Cerebellar nuclear complex (tissue), 1 donor: ENCODE measurements at regions not wholly inside any gene's neighbourhood (a gene's known extent, or its start where the extent isn't known, plus 50 kb on each side); places are given as distances from the start of the nearest gene placed in this dataset.

Source experiments
- DNase-seq, 2 experiments: peaks; one replicate each; lab custom pipeline; 2025; lab: John Stamatoyannopoulos, UW

DNA sequence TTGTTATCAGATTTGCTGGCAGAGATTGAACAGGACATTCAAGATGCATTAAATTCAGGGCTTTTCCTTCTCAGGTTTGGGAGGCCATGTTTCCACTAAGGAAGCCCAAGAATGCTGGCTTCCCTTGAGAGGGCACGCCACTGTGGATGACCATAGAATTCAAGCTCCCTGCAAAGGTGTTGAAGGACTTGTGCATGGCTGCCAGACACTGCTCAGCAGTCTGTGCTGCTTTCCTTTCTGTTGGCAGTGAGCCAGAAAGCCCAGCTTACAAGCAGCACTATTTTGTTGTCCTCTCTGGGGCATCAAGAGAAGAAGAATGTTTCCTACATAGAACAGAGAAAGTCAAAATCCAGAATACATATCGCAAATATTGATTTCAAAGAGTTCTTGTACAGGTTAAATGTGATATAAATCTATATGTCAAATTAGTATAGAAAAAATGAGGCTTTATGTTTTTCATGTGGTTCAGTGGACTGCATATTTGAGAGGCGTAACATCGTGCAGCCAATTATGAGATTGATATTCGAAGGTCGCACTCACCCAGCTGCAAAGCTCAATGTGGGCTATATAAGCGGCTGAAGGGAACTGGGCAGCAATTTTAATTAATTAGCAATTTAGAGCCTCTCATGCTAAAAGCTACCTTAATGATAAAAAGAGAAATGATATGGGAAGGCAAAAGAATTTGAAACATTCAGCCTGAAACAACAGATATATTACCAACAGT is 103.1 kb upstream of the ISL1 start:
- DNase-seq = no peak

DNA sequence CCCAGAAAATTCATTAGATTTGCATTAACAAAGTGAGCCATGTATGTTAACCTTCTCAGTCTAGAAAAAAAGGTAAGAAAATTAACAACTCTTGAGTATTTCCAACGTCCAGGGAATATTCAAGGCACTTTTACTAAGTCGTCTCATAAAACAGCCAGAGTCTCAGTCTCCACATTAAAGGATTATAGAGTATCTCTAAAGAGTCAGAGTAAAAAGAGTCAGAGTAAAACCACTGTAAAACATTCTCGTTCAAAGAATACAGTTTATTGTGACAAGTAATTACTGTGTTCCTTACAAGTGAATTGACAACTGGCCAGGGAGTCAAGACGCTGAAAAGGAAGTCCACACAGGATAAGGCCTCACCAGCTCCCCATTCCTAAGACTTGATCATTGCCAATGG is 97.2 kb upstream of the ISL1 start:
- no peak for DNase-seq

DNA sequence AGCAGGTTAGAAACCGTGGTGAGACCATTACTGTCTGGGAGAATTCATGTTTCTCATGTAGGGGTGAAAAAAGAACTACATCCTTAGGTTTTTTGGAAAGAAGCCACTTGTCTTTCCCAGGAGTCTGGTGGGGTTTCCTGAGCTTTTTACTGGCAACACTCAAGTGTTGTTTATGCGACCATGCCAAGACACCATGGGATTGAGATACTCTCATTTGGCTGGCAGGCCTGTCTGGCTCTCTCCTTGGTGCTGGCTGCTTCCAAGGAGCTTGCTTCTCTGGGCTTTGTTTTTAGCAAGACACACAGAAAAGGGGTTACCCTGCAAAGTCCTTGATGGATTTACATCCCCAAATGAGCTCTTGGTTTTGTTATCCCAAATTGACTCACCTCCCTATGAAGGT is 80.9 kb upstream of the ISL1 start:
- no peak for DNase-seq

DNA sequence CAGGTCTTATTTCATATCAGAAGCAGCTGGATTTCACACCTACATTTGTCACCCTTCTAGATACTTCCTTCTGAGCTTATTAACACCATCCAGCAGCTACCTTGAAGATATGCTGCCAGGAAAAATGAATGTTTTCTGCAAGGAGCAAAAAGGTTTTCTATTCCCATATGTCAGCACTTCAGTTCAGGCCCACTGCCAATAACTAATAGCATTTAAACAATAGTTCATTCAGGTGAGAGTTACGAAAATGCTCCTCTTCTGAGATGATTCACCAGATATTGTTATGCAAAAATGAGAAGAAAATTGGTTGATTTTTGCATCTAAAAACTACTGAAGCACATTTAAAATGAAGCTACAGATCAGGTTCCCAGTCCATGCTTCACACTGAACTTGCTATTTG is 56.4 kb upstream of the ISL1 start:
- DNase-seq = no peak
